GM18519 (cell line): ENCODE measurements at regions not wholly inside any gene's neighbourhood (a gene's known extent, or its start where the extent isn't known, plus 50 kb on each side); places are given as distances from the start of the nearest gene placed in this dataset.

Source experiments
- ATAC-seq: cut with Tn5 transposase; IDR thresholded peaks from one replicate; pipeline ENCODE4 v1.9.1; 2021; ENCODE audit warnings: mild to moderate bottlenecking, moderate library complexity; ENCODE audit not compliant: unreplicated experiment, low FRiP score

GRCh38 chr10:94085766-94086437, 92.2 kb downstream of the PLCE1 start:
- ATAC-seq = no peak

GRCh38 chr10:94088926-94089381, 95.2 kb downstream of the PLCE1 start:
- ATAC-seq = no peak

GRCh38 chr10:94091649-94092048, 97.9 kb downstream of the PLCE1 start:
- no peak for ATAC-seq

GRCh38 chr10:94092848-94093247, 99.1 kb downstream of the PLCE1 start:
- no peak for ATAC-seq

GRCh38 chr10:94093286-94093905, 99.7 kb downstream of the PLCE1 start:
- ATAC-seq = no peak

- no peak for ATAC-seq
Observed at GRCh38 chr10:94094540-94094939, 100.8 kb downstream of the PLCE1 start.

- no peak for ATAC-seq
Observed at GRCh38 chr10:94097656-94098055, 103.9 kb downstream of the PLCE1 start.

GRCh38 chr10:94098896-94099295, 105.2 kb downstream of the PLCE1 start:
- no peak for ATAC-seq

GRCh38 chr10:94101894-94102293, 108.2 kb downstream of the PLCE1 start:
- no peak for ATAC-seq

GRCh38 chr10:94102436-94102835, 108.7 kb downstream of the PLCE1 start:
- no peak for ATAC-seq

- ATAC-seq = no peak
Observed at GRCh38 chr10:94103192-94103591, 109.5 kb downstream of the PLCE1 start.

GRCh38 chr10:94103801-94104221, 110.1 kb downstream of the PLCE1 start:
- no peak for ATAC-seq

GRCh38 chr10:94104316-94105000, 110.7 kb downstream of the PLCE1 start:
- ATAC-seq = no peak

- ATAC-seq = no peak
Observed at GRCh38 chr10:94105226-94105625, 111.5 kb downstream of the PLCE1 start.

GRCh38 chr10:94107191-94107590, 113.5 kb downstream of the PLCE1 start:
- ATAC-seq = no peak

GRCh38 chr10:94108200-94108599, 114.5 kb downstream of the PLCE1 start:
- no peak for ATAC-seq

- no peak for ATAC-seq
Observed at GRCh38 chr10:94111367-94111766, 117.6 kb downstream of the PLCE1 start.

- no peak for ATAC-seq
Observed at GRCh38 chr10:94112321-94112720, 118.6 kb downstream of the PLCE1 start.

- ATAC-seq = no peak
Observed at GRCh38 chr10:94115725-94116124, 122.0 kb downstream of the PLCE1 start.

- no peak for ATAC-seq
Observed at GRCh38 chr10:94116848-94117247, 123.1 kb downstream of the PLCE1 start.

GRCh38 chr10:94122211-94122610, 128.5 kb downstream of the PLCE1 start:
- ATAC-seq = no peak
